HG03565 (cell line): ENCODE measurements at regions not wholly inside any gene's neighbourhood (a gene's known extent, or its start where the extent isn't known, plus 50 kb on each side); places are given as distances from the start of the nearest gene placed in this dataset.
"Not testable (repeated sequence)": the region's sequence is repeated elsewhere in the genome, so short reads cannot be mapped to it uniquely, and the experiment has no call there.

Source experiments
- ATAC-seq: cut with Tn5 transposase; IDR thresholded peaks from one replicate; pipeline ENCODE4 v1.9.1; 2021; ENCODE audit warnings: mild to moderate bottlenecking, moderate library complexity; ENCODE audit not compliant: unreplicated experiment

DNA sequence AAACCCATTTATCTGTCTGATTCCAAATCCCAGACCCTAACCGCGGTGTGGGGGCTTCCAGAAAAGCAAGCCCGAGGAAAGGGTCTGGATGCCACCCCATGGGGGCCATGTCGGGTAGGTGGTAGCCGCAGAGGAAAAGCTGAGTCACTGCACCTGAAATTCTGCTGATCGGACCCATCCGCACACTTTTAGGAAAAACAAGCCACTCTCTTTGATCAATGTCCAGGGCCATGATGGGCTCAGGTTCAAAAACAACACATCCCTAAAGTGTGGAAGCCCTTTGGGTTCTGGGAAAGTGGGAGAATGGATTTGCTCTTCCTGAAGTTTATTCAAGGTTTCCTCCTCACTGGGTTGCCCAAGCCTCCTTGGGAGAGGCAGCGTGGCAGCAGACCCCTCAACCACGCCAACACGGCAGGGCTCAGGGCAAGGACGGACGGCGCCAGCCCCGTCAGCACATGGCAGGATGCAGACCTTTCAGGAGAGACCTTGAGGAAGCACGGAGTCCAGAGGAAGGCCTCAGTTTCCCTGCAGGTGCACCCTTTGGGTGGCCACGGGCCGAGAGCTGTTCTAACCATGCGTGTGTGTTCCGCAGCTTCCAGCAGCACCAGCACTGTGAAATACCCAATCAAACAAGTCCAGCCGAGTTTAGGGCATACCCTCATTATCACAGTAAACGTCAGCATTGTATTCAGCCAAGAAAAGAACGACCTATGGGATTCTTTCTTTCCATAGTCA, 367.0 kb downstream of the FOXL1 start:
- no peak for ATAC-seq

DNA sequence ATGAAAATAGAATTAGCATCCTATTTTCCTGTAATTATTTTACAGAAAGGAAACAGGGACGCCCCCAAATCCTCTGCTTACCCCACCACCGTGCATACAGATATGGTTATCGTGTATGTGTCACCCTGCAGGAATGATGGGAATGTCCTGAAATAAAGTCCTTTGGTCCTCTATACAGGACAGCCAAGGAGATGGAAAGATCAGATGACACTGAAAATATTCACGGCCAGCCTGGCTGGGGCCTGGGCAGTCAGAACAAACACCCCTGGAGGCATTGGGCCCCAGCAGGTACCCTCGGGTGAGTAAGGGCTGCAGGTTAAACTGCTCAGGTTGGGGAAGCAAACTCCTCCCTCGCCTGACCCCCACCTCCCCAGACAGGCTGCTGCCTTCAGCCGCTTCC, 368.0 kb downstream of the FOXL1 start:
- ATAC-seq, result no peak

DNA sequence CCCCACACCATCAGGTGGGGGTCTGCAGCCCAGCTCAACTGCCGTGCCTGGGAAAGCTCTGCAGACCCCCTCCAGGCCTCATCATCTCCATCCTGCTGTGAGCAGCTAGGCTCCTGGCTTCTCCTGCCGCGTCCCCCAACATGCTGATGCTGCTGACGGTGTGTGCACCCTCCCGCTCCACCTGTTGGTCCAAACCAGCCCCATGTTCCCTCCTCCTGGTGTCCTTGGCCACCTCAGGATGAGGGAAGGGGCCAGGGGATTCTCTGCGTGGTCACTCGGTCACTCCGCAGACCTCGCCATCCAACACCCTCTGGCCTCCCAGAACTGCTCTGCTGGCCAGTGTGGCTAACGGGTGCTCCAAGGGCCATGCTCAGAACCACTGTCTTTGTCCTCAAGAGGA, 368.6 kb downstream of the FOXL1 start:
- no peak for ATAC-seq

GRCh38 chr16:86948046-86948445, 369.1 kb downstream of the C16orf95 start:
- no peak for ATAC-seq

DNA sequence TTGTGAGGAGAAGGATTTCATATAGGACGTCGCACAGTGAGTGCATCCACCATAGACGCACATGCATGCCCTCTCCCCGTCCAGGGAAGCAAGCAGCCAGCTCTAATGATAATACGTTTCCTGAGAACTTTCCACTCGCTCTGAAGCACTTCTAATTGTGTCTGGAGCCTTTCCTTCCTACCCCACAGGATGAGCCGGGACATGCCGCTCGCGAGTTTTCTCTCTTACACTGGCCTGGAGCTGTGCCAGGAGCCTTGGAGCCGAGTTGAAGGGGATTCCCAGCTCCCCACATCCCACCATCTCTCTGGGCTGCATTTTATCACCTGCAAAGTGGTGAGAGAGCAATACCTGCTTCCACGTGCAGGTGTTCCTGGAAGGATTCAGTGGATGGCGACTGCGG, 368.1 kb downstream of the C16orf95 start:
- no peak for ATAC-seq

DNA sequence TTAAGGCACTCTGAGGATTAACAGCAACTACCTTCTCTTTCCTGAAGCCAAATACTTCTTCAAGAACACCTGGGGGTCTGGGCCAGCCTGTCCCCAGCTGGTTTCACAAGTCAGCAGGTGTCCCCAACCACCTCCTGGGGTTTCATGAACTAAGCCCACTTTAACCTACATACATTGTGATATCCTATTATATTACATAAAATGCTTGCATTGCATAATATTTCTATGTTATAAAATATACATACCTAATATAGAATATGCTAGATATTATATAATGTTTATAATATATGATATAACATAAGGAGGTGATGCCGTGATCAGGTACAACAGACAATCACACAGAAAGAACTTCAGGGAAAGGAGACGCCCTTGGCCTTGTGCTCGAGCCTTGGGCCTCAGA, 367.6 kb downstream of the C16orf95 start:
- no peak for ATAC-seq

GRCh38 chr16:86951041-86951822, 366.0 kb downstream of the C16orf95 start:
- no peak for ATAC-seq

GRCh38 chr16:86951831-86952598, 365.2 kb downstream of the C16orf95 start:
- ATAC-seq, result no peak

DNA sequence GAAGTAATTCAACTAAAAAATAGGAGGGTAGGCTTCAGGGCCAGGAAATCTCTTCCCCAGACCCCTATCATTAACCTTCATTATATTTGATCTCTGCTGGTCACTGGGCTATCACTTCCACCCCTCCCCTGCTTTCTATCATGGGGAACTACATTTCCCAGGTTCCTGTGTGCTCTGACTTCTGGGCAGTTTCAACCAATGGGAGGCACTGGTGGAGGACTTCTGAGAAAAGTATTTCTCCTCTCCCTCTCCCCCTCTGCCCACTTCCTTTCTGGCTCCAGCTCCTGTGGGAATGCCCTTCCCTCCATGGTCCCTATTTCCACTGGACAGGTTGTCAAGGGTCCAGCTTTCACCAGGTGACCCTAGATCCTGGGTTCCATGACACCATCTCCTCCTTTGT, 364.4 kb downstream of the C16orf95 start:
- ATAC-seq, result no peak

DNA sequence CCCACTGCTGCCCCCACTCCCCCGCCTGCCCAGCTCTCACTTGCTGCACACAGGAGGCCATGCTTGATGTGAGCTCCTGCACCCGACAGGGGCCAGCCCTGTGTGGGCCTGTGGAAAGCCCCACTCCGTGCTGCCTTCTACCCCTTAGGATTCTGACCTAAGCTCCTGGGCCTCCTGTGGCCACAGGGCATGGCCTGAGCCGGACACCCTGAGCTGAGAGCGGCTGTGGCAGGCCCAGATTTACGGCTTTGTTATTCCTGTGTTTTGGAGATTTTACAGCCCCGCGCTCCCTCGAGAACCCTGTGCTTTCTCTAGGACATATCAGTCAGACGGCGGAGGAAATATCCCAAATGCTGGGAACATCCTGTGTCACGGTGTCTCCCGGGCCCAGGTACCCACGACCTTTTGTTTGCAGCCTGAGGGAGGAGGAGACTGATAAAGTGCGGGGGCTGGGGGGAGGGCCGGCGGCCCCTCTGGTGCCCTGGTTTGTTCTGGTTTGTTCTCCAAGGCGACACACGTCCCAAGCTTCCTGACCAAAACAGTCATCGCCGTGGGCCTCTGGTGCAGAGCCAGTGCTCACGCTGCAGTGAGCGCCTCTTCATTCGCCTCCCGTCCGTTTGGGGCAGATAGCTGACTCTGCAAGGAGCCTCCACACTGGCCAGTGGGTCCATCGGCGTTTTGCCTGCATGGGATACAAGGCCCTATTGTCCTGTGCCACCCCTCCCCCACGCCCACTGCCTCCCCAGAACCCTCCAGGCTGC, 363.4 kb downstream of the C16orf95 start:
- no peak for ATAC-seq

GRCh38 chr16:86955136-86955855, 361.9 kb downstream of the C16orf95 start:
- no peak for ATAC-seq

GRCh38 chr16:86956437-86956836, 360.8 kb downstream of the C16orf95 start:
- no peak for ATAC-seq

DNA sequence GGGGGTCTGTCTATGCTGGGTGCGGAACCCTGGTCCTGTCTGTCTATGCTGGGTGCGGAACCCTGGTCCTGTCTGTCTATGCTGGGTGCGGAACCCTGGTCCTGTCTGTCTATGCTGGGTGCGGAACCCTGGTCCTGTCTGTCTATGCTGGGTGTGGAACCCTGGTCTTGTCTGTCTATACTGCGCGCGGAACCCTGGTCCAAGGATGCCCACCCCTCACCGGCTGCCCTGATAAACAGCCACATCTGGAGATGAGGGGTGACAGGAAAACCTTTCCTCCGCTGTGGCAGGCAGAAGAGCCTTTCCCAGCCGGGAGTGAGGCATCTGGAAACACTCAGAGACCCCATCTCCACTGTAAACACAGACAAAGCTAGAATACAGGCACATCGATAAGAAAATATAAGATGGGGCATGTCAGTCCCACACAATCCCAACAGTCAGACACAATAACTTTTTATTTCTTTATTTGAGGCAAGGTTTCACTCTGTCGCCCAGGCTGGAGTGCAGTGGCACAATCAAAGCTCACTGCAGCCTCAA, 359.5 kb downstream of the C16orf95 start:
- ATAC-seq, result not testable (repeated sequence)

DNA sequence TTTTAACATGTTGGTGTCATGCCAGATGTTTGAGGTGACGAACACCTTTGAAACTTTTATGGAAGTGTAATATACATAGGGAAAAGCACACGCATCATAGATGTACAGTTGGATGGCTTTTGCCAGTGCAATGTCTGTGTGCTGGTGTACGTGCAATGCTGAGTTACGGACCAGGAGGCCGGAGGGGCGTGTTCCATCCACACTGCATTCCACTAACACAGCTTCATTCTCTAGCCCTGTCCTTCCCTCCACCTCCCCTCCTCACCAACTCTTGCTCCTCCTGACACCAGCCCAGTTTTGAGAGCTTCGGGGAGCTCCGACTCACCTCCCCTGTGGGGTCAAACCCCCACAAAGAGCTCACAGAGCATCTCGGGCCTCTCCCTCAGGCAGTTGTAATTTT, 358.8 kb downstream of the C16orf95 start:
- ATAC-seq, result no peak

GRCh38 chr16:86959091-86959651, 358.0 kb downstream of the C16orf95 start:
- no peak for ATAC-seq

- ATAC-seq, result no peak
Observed at GRCh38 chr16:86959729-86960128, 357.5 kb downstream of the C16orf95 start.

DNA sequence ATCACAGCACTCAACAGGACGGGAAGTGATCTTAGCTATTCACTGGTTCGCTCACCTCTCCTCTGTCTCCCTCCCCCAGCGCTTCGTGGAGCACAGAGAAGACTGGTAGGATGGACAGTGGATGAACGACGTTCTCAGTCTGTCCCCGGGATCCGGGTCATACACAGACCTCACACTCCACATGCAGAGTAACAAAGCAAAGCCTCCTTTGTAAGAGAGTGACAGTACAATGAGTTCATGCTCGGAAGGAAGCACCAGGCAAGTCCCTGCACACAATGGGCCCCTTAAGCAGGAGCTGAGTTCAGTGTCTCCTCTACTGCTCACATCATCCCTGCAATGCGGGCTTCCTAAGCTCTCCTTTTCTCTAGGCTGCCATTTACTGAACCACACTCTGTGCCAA, 356.9 kb downstream of the C16orf95 start:
- no peak for ATAC-seq

DNA sequence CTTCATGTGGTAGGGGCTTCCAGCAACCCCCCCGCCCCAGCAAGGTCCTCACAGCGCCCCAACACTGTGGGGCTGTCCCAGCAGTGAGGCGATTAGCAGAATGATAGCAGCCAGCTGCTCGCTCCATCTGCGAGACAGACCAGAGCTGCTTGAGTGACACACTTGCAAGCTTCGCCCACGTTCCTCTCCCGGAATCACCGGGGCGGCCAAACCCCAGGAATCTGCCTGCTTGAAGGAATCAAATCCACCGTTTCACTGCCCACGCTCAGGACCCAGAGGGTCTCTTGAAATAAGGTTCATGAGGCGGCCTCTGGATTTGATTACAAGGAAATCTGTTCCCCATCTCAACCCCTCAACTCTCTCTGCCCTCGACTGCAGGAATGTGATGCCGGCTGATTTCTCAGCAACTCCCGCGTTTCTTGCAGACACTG, 356.0 kb downstream of the C16orf95 start:
- no peak for ATAC-seq

GRCh38 chr16:86962259-86962658, 354.9 kb downstream of the C16orf95 start:
- no peak for ATAC-seq

GRCh38 chr16:86962913-86963312, 354.3 kb downstream of the C16orf95 start:
- ATAC-seq, result no peak
